Smooth muscle cell (in vitro differentiated cells): ENCODE measurements at regions not wholly inside any gene's neighbourhood (a gene's known extent, or its start where the extent isn't known, plus 50 kb on each side); places are given as distances from the start of the nearest gene placed in this dataset.

ENCODE experiments used
- DNase-seq: peaks from one replicate; lab custom pipeline; 2025; ENCODE audit not compliant: unreplicated experiment; lab: John Stamatoyannopoulos, UW
- H2AFZ ChIP-seq: fragments of 200-600 bp; sonication (generic); 2 replicates; pipeline ENCODE4 v1.6.0; 2016; ENCODE audit warnings: antibody characterized with exemption, low read depth, mild to moderate bottlenecking
- H3F3A ChIP-seq: fragments of 200-600 bp; sonication (generic); 2 replicates; pipeline ENCODE4 v1.6.0; 2017; ENCODE audit warnings: antibody characterized with exemption, low read depth
- H3K27ac ChIP-seq: fragments of 200-600 bp; sonication (generic); 2 replicates; pipeline ENCODE4 v1.5.1; 2016; ENCODE audit warnings: low read depth, mild to moderate bottlenecking
- H3K27me3 ChIP-seq: fragments of 200-600 bp; sonication (generic); 2 replicates; pipeline ENCODE4 v1.6.1; 2016; ENCODE audit warnings: low read depth, mild to moderate bottlenecking
- H3K36me3 ChIP-seq: fragments of 200-600 bp; sonication (generic); 2 replicates; pipeline ENCODE4 v1.5.1; 2016; ENCODE audit warnings: low read depth
- H3K4me1 ChIP-seq: fragments of 200-600 bp; sonication (generic); 2 replicates; pipeline ENCODE4 v1.5.1; 2016; ENCODE audit warnings: low read depth
- H3K4me2 ChIP-seq: fragments of 200-600 bp; sonication (generic); 2 replicates; pipeline ENCODE4 v1.6.0; 2016; ENCODE audit warnings: mild to moderate bottlenecking
- H3K4me3 ChIP-seq: fragments of 200-600 bp; sonication (generic); 2 replicates; pipeline ENCODE4 v1.5.1; 2016; ENCODE audit warnings: mild to moderate bottlenecking
- H3K79me2 ChIP-seq: fragments of 200-600 bp; sonication (generic); 2 replicates; pipeline ENCODE4 v1.6.0; 2016; ENCODE audit warnings: low read depth, mild to moderate bottlenecking
- H3K9ac ChIP-seq: fragments of 200-600 bp; sonication (generic); 2 replicates; pipeline ENCODE4 v1.6.0; 2016; ENCODE audit warnings: low read depth
- H3K9me3 ChIP-seq: fragments of 200-600 bp; sonication (generic); replicated peaks from 2 replicates; pipeline ENCODE4 v1.5.1; 2016; ENCODE audit warnings: low read depth
- H4K20me1 ChIP-seq: fragments of 200-600 bp; sonication (generic); 2 replicates; pipeline ENCODE4 v1.6.0; 2016; ENCODE audit warnings: low read depth
- WGBS: methylation state at CpG from one replicate; pipeline ENCODE4 v1.1.7; 2016; ENCODE audit warnings: low lambda C conversion rate; 5-methylcytosine and 5-hydroxymethylcytosine counted together
- TF ChIP-seq, protein P1 (sequence below): fragments of 200-600 bp; sonication (generic); IDR thresholded peaks from 2 replicates; pipeline ENCODE4 v1.5.1; 2017; ENCODE audit warnings: borderline replicate concordance, mild to moderate bottlenecking, antibody characterized with exemption; ENCODE audit not compliant: insufficient read depth, poor library complexity, severe bottlenecking

- H3K4me1 ChIP-seq, result peaks cover 55% of the 10 kb centered on the region
- H3K9ac ChIP-seq, result no peak overlapping the region
- no peaks in the 10 kb centered on the region for H3K36me3 ChIP-seq
- H3K27me3 ChIP-seq, result no peaks in the 10 kb centered on the region
- no peaks in the 10 kb centered on the region for H3K9me3 ChIP-seq
- H2AFZ ChIP-seq, result no peak overlapping the region
- peaks cover 58% of the 10 kb centered on the region for H3K79me2 ChIP-seq
- no peak overlapping the region for H3K4me3 ChIP-seq
- WGBS, result 90% methylated on average over 7 of the region's 7 CpGs
- H3K4me2 ChIP-seq, result peak overlapping the region; percentile 64
- H4K20me1 ChIP-seq, result peaks cover 80% of the 10 kb centered on the region
- H3K27ac ChIP-seq, result peak overlapping the region; percentile 69
- peaks cover 3% of the 10 kb centered on the region for H3F3A ChIP-seq
- TF ChIP-seq, protein P1, sequence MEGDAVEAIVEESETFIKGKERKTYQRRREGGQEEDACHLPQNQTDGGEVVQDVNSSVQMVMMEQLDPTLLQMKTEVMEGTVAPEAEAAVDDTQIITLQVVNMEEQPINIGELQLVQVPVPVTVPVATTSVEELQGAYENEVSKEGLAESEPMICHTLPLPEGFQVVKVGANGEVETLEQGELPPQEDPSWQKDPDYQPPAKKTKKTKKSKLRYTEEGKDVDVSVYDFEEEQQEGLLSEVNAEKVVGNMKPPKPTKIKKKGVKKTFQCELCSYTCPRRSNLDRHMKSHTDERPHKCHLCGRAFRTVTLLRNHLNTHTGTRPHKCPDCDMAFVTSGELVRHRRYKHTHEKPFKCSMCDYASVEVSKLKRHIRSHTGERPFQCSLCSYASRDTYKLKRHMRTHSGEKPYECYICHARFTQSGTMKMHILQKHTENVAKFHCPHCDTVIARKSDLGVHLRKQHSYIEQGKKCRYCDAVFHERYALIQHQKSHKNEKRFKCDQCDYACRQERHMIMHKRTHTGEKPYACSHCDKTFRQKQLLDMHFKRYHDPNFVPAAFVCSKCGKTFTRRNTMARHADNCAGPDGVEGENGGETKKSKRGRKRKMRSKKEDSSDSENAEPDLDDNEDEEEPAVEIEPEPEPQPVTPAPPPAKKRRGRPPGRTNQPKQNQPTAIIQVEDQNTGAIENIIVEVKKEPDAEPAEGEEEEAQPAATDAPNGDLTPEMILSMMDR, result no peak
- DNase-seq, result no peak
Observed at GRCh38 chr17:72514321-72514861, 393.6 kb downstream of the SOX9 start.

DNA sequence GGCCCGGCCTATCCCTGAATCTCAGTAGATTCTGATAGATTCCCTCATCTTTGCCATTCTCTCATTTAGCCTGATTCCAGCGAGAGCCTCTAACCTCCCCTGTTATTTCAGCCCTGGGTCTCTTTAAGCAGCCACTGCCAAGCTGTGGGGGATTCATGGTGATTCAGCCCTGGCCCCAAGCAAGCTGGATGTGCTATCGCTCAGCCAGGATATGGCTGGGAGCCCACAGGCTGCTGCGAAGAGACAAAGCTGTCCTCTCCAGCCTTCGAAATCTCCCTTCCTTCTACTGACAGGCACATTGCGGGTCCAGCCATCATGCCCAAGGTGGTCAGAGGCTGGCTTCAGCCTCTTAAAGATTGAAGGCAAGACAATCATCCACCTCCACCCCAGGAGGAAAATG is 394.1 kb downstream of the SOX9 start:
- TF ChIP-seq, protein P1, result no peak
- Histone ChIP-seq H3K79me2 (peaks cover 59% of the 10 kb centered on the region), H3K36me3 (no peaks in the 10 kb centered on the region), H3K9me3 (no peaks in the 10 kb centered on the region), H3K4me2 (peak overlapping the region; percentile 64), H3K27ac (peak overlapping the region; percentile 69), H4K20me1 (peaks cover 81% of the 10 kb centered on the region), H2AFZ (peak overlapping the region; percentile 52), H3F3A (peaks cover 3% of the 10 kb centered on the region), H3K9ac (peak overlapping the region; percentile 3), H3K4me1 (peaks cover 55% of the 10 kb centered on the region), H3K4me3 (no peak overlapping the region), H3K27me3 (no peaks in the 10 kb centered on the region)
- no peak for DNase-seq
- WGBS, result 47% methylated on average over 6 of the region's 6 CpGs

GRCh38 chr17:72515291-72516065 is 394.7 kb downstream of the SOX9 start:
- no peak for DNase-seq
- TF ChIP-seq, protein P1, result no peak

More at GRCh38 chr17:72515291-72516065, 394.7 kb downstream of the SOX9 start:
- no peaks in the 10 kb centered on the region for H3K27me3 ChIP-seq
- peak overlapping the region; percentile 64 for H3K4me2 ChIP-seq
- peaks cover 3% of the 10 kb centered on the region for H3F3A ChIP-seq
- peak overlapping the region; percentile 52 for H2AFZ ChIP-seq
- no peaks in the 10 kb centered on the region for H3K9me3 ChIP-seq
- peak overlapping the region; percentile 69 for H3K27ac ChIP-seq
- H3K79me2 ChIP-seq, result peaks cover 57% of the 10 kb centered on the region
- H4K20me1 ChIP-seq, result peaks cover 80% of the 10 kb centered on the region
- peak overlapping the region; percentile 3 for H3K9ac ChIP-seq
- WGBS, result 70% methylated on average over 13 of the region's 13 CpGs
- no peak overlapping the region for H3K4me3 ChIP-seq
- H3K4me1 ChIP-seq, result peaks cover 49% of the 10 kb centered on the region
- no peaks in the 10 kb centered on the region for H3K36me3 ChIP-seq
